GM20000 (cell line): ENCODE measurements at regions not wholly inside any gene's neighbourhood (a gene's known extent, or its start where the extent isn't known, plus 50 kb on each side); places are given as distances from the start of the nearest gene placed in this dataset.
"Not testable (repeated sequence)": the region's sequence is repeated elsewhere in the genome, so short reads cannot be mapped to it uniquely, and the experiment has no call there.

Experiments
- DNase-seq: peaks from one replicate; pipeline ENCODE4 v3.0.0; 2012; ENCODE audit warnings: low spot score
- CTCF ChIP-seq: IDR thresholded peaks from 2 replicates; pipeline ENCODE4 v1.5.1; 2012; ENCODE audit warnings: mild to moderate bottlenecking, control low read depth; ENCODE audit errors: extremely low read depth, missing control alignments

- no peak for TF ChIP-seq CTCF
- no peak for DNase-seq
Measured at GRCh38 chr6:119929121-119929520, 579.6 kb upstream of the MAN1A1 start.

- not testable (repeated sequence) for DNase-seq
Measured at GRCh38 chr6:119924888-119925287, 575.3 kb upstream of the MAN1A1 start.

- no peak for TF ChIP-seq CTCF
Measured at GRCh38 chr6:119922814-119923213, 573.3 kb upstream of the MAN1A1 start.

GRCh38 chr6:119921491-119922010 lies 572.0 kb upstream of the MAN1A1 start:
- DNase-seq, result no peak
- TF ChIP-seq CTCF, result no peak

More at GRCh38 chr6:119922814-119923213, 573.3 kb upstream of the MAN1A1 start:
- no peak for DNase-seq

GRCh38 chr6:119917186-119917585 lies 567.6 kb upstream of the MAN1A1 start:
- no peak for TF ChIP-seq CTCF
- no peak for DNase-seq

- no peak for TF ChIP-seq CTCF
- DNase-seq, result no peak
Measured at GRCh38 chr6:119915971-119916370, 566.4 kb upstream of the MAN1A1 start.

GRCh38 chr6:119908157-119908556 lies 558.6 kb upstream of the MAN1A1 start:
- DNase-seq, result no peak
- TF ChIP-seq CTCF, result no peak

- TF ChIP-seq CTCF, result no peak
- DNase-seq, result no peak
Measured at GRCh38 chr6:119902681-119903080, 553.1 kb upstream of the MAN1A1 start.
